H9 (cell line): ENCODE measurements at regions not wholly inside any gene's neighbourhood (a gene's known extent, or its start where the extent isn't known, plus 50 kb on each side); places are given as distances from the start of the nearest gene placed in this dataset.
"Not testable (repeated sequence)": the region's sequence is repeated elsewhere in the genome, so short reads cannot be mapped to it uniquely, and the experiment has no call there.

Experiments used
- DNase-seq: peaks from one replicate; pipeline ENCODE4 v3.0.0-alpha.2; 2017
- H2AFZ ChIP-seq: one replicate; pipeline ENCODE4 v1.6.1; 2013; ENCODE audit warnings: mild to moderate bottlenecking, low read length, control low read depth, moderate library complexity
- H2AK5ac ChIP-seq: 2 replicates; pipeline ENCODE4 v1.6.1; 2013; ENCODE audit warnings: low read length, control low read depth, mixed read lengths; ENCODE audit not compliant: insufficient read length
- H2BK120ac ChIP-seq: one replicate; pipeline ENCODE4 v1.6.1; 2013; ENCODE audit warnings: low read depth, mild to moderate bottlenecking, low read length, control low read depth, inconsistent platforms; ENCODE audit not compliant: poor library complexity, severe bottlenecking
- H2BK12ac ChIP-seq: 2 replicates; pipeline ENCODE4 v1.6.1; 2013; ENCODE audit warnings: low read length, control low read depth, mixed read lengths, low read depth; ENCODE audit not compliant: insufficient read length
- H2BK15ac ChIP-seq: 2 replicates; pipeline ENCODE4 v1.6.1; 2013; ENCODE audit warnings: low read depth, low read length, control low read depth
- H2BK20ac ChIP-seq: one replicate; pipeline ENCODE4 v1.6.1; 2013; ENCODE audit warnings: low read depth, mild to moderate bottlenecking, low read length, control low read depth, inconsistent platforms; ENCODE audit not compliant: poor library complexity, severe bottlenecking
- H2BK5ac ChIP-seq: 2 replicates; pipeline ENCODE4 v1.6.1; 2013; ENCODE audit warnings: low read length, control low read depth, mixed read lengths; ENCODE audit not compliant: insufficient read length
- H3K14ac ChIP-seq: 2 replicates; pipeline ENCODE4 v1.6.1; 2013; ENCODE audit warnings: low read length, control low read depth; ENCODE audit not compliant: insufficient read depth
- H3K18ac ChIP-seq: 2 replicates; pipeline ENCODE4 v1.6.1; 2013; ENCODE audit warnings: low read depth, mild to moderate bottlenecking, mixed read lengths, low read length, control low read depth; ENCODE audit not compliant: insufficient read length
- H3K23ac ChIP-seq: 2 replicates; pipeline ENCODE4 v1.6.1; 2013; ENCODE audit warnings: low read length, control low read depth, mixed read lengths, low read depth; ENCODE audit not compliant: insufficient read length
- H3K23me2 ChIP-seq: 2 replicates; pipeline ENCODE4 v1.6.1; 2013; ENCODE audit warnings: low read depth, mild to moderate bottlenecking, mixed read lengths, low read length, control low read depth; ENCODE audit not compliant: insufficient read length, poor library complexity, severe bottlenecking
- H3K27ac ChIP-seq: 2 replicates; pipeline ENCODE4 v1.5.1; 2013; ENCODE audit warnings: low read length, control low read depth, mixed read lengths, low read depth; ENCODE audit not compliant: insufficient read length
- H3K27me3 ChIP-seq: 2 replicates; pipeline ENCODE4 v1.6.1; 2013; ENCODE audit warnings: low read length, control low read depth, inconsistent platforms; ENCODE audit not compliant: insufficient read depth
- H3K4ac ChIP-seq: 2 replicates; pipeline ENCODE4 v1.6.1; 2013; ENCODE audit warnings: low read depth, mild to moderate bottlenecking, control low read depth, inconsistent platforms, low read length, moderate library complexity
- H3K4me1 ChIP-seq: 2 replicates; pipeline ENCODE4 v1.6.1; 2013; ENCODE audit warnings: low read length, control low read depth, inconsistent platforms; ENCODE audit not compliant: insufficient read depth
- H3K4me2 ChIP-seq: 2 replicates; pipeline ENCODE4 v1.6.1; 2013; ENCODE audit warnings: low read length, control low read depth, mixed read lengths; ENCODE audit not compliant: insufficient read length, insufficient read depth
- H3K56ac ChIP-seq: 2 replicates; pipeline ENCODE4 v1.6.1; 2013; ENCODE audit warnings: low read depth, mild to moderate bottlenecking, mixed read lengths, low read length, control low read depth; ENCODE audit not compliant: insufficient read length
- H3K79me1 ChIP-seq: 2 replicates; pipeline ENCODE4 v1.6.1; 2013; ENCODE audit warnings: low read depth, mild to moderate bottlenecking, moderate library complexity, low read length, control low read depth, inconsistent platforms; ENCODE audit not compliant: insufficient read depth, poor library complexity, severe bottlenecking
- H3K79me2 ChIP-seq: 2 replicates; pipeline ENCODE4 v1.6.1; 2013; ENCODE audit warnings: low read length, control low read depth, inconsistent platforms; ENCODE audit not compliant: insufficient read depth
- H3K9ac ChIP-seq: 2 replicates; pipeline ENCODE4 v1.6.1; 2013; ENCODE audit warnings: low read length, control low read depth, mixed read lengths; ENCODE audit not compliant: insufficient read length; ENCODE audit errors: extremely low read depth
- H3K9me3 ChIP-seq: one replicate; pipeline ENCODE4 v1.6.1; 2013; ENCODE audit warnings: low read depth, low read length, inconsistent platforms; ENCODE audit not compliant: control insufficient read depth
- H3T11ph ChIP-seq: one replicate; pipeline ENCODE4 v1.6.1; 2013; ENCODE audit warnings: mild to moderate bottlenecking, low read length, control low read depth, inconsistent platforms
- H4K20me1 ChIP-seq: one replicate; pipeline ENCODE4 v1.6.1; 2013; ENCODE audit not compliant: control insufficient read depth, insufficient read length, insufficient read depth
- H4K5ac ChIP-seq: 2 replicates; pipeline ENCODE4 v1.6.1; 2013; ENCODE audit warnings: low read depth, mild to moderate bottlenecking, mixed read lengths, low read length, control low read depth; ENCODE audit not compliant: insufficient read length
- H4K8ac ChIP-seq: replicated peaks from 2 replicates; pipeline ENCODE4 v1.6.1; 2013; ENCODE audit warnings: low read length, control low read depth, mixed read lengths, low read depth; ENCODE audit not compliant: insufficient read length
- H4K91ac ChIP-seq: 2 replicates; pipeline ENCODE4 v1.6.1; 2013; ENCODE audit warnings: low read depth, mild to moderate bottlenecking, moderate library complexity, mixed read lengths, low read length, control low read depth; ENCODE audit not compliant: insufficient read length
- H3K27ac Mint-ChIP-seq, 3 experiments: 2 replicates in 2 of 3; 3 replicates in 1 of 3; pipeline ENCODE4 v1.8.0; 2020 to 2021; ENCODE audit warnings: mixed read lengths in 3 of 3, mild to moderate bottlenecking in 1 of 3, moderate library complexity in 1 of 3
- H3K27me3 Mint-ChIP-seq: 2 replicates; pipeline ENCODE4 v1.8.0; 2021; ENCODE audit warnings: low read depth, mild to moderate bottlenecking, moderate library complexity, mixed read lengths
- H3K36me3 Mint-ChIP-seq, 3 experiments: 2 replicates in 2 of 3; 3 replicates in 1 of 3; pipeline ENCODE4 v1.8.0; 2020 to 2021; ENCODE audit warnings: low read depth in 3 of 3, mixed read lengths in 3 of 3; ENCODE audit not compliant: insufficient read depth in 1 of 3
- H3K4me1 Mint-ChIP-seq, 2 experiments: 2 replicates each; pipeline ENCODE4 v1.8.0; 2020; ENCODE audit warnings: mixed read lengths in 2 of 2
- H3K4me3 Mint-ChIP-seq, 2 experiments: 2 replicates in 1 of 2; 3 replicates in 1 of 2; pipeline ENCODE4 v1.8.0; 2020 to 2021; ENCODE audit warnings: mild to moderate bottlenecking in 2 of 2, mixed read lengths in 2 of 2, moderate library complexity in 1 of 2
- H3K9me3 Mint-ChIP-seq, 2 experiments: 2 replicates in 1 of 2; 3 replicates in 1 of 2; pipeline ENCODE4 v1.8.0; 2020; ENCODE audit warnings: mild to moderate bottlenecking in 2 of 2, mixed read lengths in 2 of 2, moderate library complexity in 1 of 2
- CTCF ChIP-seq: fragments of 200-600 bp; sonication (generic); conservative IDR thresholded peaks from 3 replicates; pipeline ENCODE4 v1.8.0; 2021; ENCODE audit warnings: antibody characterized with exemption, mild to moderate bottlenecking
- WGBS: extraction: QIAGEN DNeasy Blood & Tissue Kit; methylation state at CpG from one replicate; pipeline ENCODE4 v1.1.7; 2013; ENCODE audit warnings: missing lambda C conversion rate, low lambda C conversion rate, mixed read lengths; ENCODE audit not compliant: insufficient read length; ENCODE audit errors: extremely low coverage; 5-methylcytosine and 5-hydroxymethylcytosine counted together

- H3K9me3 Mint-ChIP-seq: peaks cover 0 to 5% of the 10 kb centered on the region in 2 experiments; a peak in 2 of 5 replicates
- H2BK12ac ChIP-seq: no peak overlapping the region
- no peak overlapping the region for H3K14ac ChIP-seq
- no peaks in the 10 kb centered on the region for H3K27me3 ChIP-seq
- no peak overlapping the region for H2BK15ac ChIP-seq
- no peak overlapping the region for H3K18ac ChIP-seq
- H3K56ac ChIP-seq: no peak overlapping the region
- H3K79me1 ChIP-seq: no peaks in the 10 kb centered on the region
- H3K4ac ChIP-seq: no peak overlapping the region
- no peaks in the 10 kb centered on the region for H3K4me1 ChIP-seq
- H3T11ph ChIP-seq: no peak overlapping the region
- no peak overlapping the region for H2BK120ac ChIP-seq
- H4K20me1 ChIP-seq: no peaks in the 10 kb centered on the region
- no peak overlapping the region for H4K91ac ChIP-seq
- H3K9me3 ChIP-seq: no peaks in the 10 kb centered on the region
- no peak overlapping the region for H3K27ac ChIP-seq
- no peaks in the 10 kb centered on the region for H3K79me2 ChIP-seq
- H2BK5ac ChIP-seq: no peak overlapping the region
- no peak overlapping the region for H3K23ac ChIP-seq
- no peak overlapping the region for H2AFZ ChIP-seq
- no peaks in the 10 kb centered on the region for H3K23me2 ChIP-seq
- H2BK20ac ChIP-seq: no peak overlapping the region
- H3K27me3 Mint-ChIP-seq: no peaks in the 10 kb centered on the region; the same call in 1 of the 2 replicates
- H3K9ac ChIP-seq: no peak overlapping the region
- no peak overlapping the region for H3K4me2 ChIP-seq
- H3K27ac Mint-ChIP-seq: no peak overlapping the region
- H4K8ac ChIP-seq: no peak overlapping the region
- no peaks in the 10 kb centered on the region for H3K36me3 Mint-ChIP-seq
- no peak overlapping the region for H3K4me3 Mint-ChIP-seq
- H2AK5ac ChIP-seq: no peak overlapping the region
- no peaks in the 10 kb centered on the region for H3K4me1 Mint-ChIP-seq
- H4K5ac ChIP-seq: no peak overlapping the region
- TF ChIP-seq CTCF: no peak
- no peak for DNase-seq
These were observed 192.3 kb upstream of the ARHGEF26 start for GRCh38 chr3:153928851-153929250.

GRCh38 chr3:153933481-153933880, 187.7 kb upstream of the ARHGEF26 start:
- not testable (repeated sequence) for H3K14ac ChIP-seq, H3K36me3 Mint-ChIP-seq, H3K27ac Mint-ChIP-seq, H3K4me1 Mint-ChIP-seq, H3K56ac ChIP-seq, H3K23me2 ChIP-seq, H2BK120ac ChIP-seq, H2AK5ac ChIP-seq, H4K20me1 ChIP-seq, H3T11ph ChIP-seq, H2BK15ac ChIP-seq, H3K27me3 ChIP-seq, H3K9me3 ChIP-seq, H3K79me2 ChIP-seq, H3K23ac ChIP-seq, H2BK20ac ChIP-seq, H3K4me1 ChIP-seq, H3K27me3 Mint-ChIP-seq, DNase-seq, H3K18ac ChIP-seq, H3K79me1 ChIP-seq, H2BK5ac ChIP-seq, H2BK12ac ChIP-seq, H4K5ac ChIP-seq, H3K9ac ChIP-seq, H3K9me3 Mint-ChIP-seq, H4K8ac ChIP-seq, H3K4ac ChIP-seq, H3K27ac ChIP-seq, H2AFZ ChIP-seq, H4K91ac ChIP-seq, H3K4me2 ChIP-seq, H3K4me3 Mint-ChIP-seq
- WGBS: no CpG with 5 or more reads among the region's 2 CpGs
